Breast epithelium (tissue), 3 donors: ENCODE measurements at regions not wholly inside any gene's neighbourhood (a gene's known extent, or its start where the extent isn't known, plus 50 kb on each side); places are given as distances from the start of the nearest gene placed in this dataset.

Source experiments
- POLR2A ChIP-seq: fragments of 450-650 bp; IDR thresholded peaks from one replicate; pipeline ENCODE4 v1.6.1; 2016; ENCODE audit warnings: antibody characterized with exemption, mild to moderate bottlenecking, moderate library complexity
- POLR2AphosphoS5 ChIP-seq, 3 donors: sonication (generic); formaldehyde crosslinking; IDR thresholded peaks; one replicate each; pipeline ENCODE4 v1.6.1; 2017; ENCODE audit warnings: antibody characterized with exemption in 3 of 3

GRCh38 chr11:25900814-25901213, 431.1 kb upstream of the ANO3 start:
- TF ChIP-seq POLR2AphosphoS5 (IDR thresholded peaks at IDR 0.05) (no peak), POLR2A (no peak)
